ENCODE measurements at regions not wholly inside any gene's neighbourhood (a gene's known extent, or its start where the extent isn't known, plus 50 kb on each side); places are given as distances from the start of the nearest gene placed in this dataset.

GRCh38 chr5:18299166-18299565 lies 664.9 kb downstream of the TAF11L14 start:
- TF ChIP-seq POLR2AphosphoS5 (IDR thresholded peaks at IDR 0.05; ENCODE audit: low read depth): no peak
- TF ChIP-seq CTCF (IDR thresholded peaks at IDR 0.05; ENCODE audit: insufficient read depth, low read length): no peak
- TF ChIP-seq REST (IDR thresholded peaks at IDR 0.05; ENCODE audit: insufficient replicate concordance, low read depth): no peak

All from HL-60 (cell line).